ENCODE measurements at regions not wholly inside any gene's neighbourhood (a gene's known extent, or its start where the extent isn't known, plus 50 kb on each side); places are given as distances from the start of the nearest gene placed in this dataset.

GRCh38 chr20:20989081-20989480 lies 117.1 kb downstream of the LINC00237 start:
- Histone ChIP-seq H3K9me3 (no peaks in the 10 kb centered on the region), H3K36me3 (no peaks in the 10 kb centered on the region), H3K27ac (no peak overlapping the region), H3K27me3 (replicated peaks; ENCODE audit: insufficient read depth) (no peaks in the 10 kb centered on the region), H3K4me3 (no peak overlapping the region), H3K4me1 (ENCODE audit: control insufficient read depth in 1 of 2, low read depth in 2 of 2) (no peaks in the 10 kb centered on the region)
- no peak for TF ChIP-seq CTCF (IDR thresholded peaks at IDR 0.05)
- ATAC-seq (ENCODE audit: insufficient number of reproducible peaks, low FRiP score, low read depth) (no peak), DNase-seq (ENCODE audit: low spot score) (no peak)

- no peak for TF ChIP-seq CTCF (IDR thresholded peaks at IDR 0.05)
- H3K9me3 ChIP-seq, result peaks cover 2% of the 10 kb centered on the region
- H3K36me3 ChIP-seq, result no peaks in the 10 kb centered on the region
- DNase-seq (ENCODE audit: low spot score) (no peak), ATAC-seq (ENCODE audit: insufficient number of reproducible peaks, low FRiP score, low read depth) (no peak)
- H3K4me3 ChIP-seq, result no peak overlapping the region
- H3K4me1 ChIP-seq (ENCODE audit: control insufficient read depth in 1 of 2, low read depth in 2 of 2), result no peaks in the 10 kb centered on the region
- H3K27me3 ChIP-seq (replicated peaks; ENCODE audit: insufficient read depth), result no peaks in the 10 kb centered on the region
- H3K27ac ChIP-seq, result no peak overlapping the region
These were observed 126.2 kb downstream of the LINC00237 start for GRCh38 chr20:20979934-20980333.

- no peak for DNase-seq (ENCODE audit: low spot score)
- Histone ChIP-seq H3K4me3 (no peak overlapping the region), H3K27me3 (replicated peaks; ENCODE audit: insufficient read depth) (no peaks in the 10 kb centered on the region), H3K27ac (no peak overlapping the region), H3K36me3 (no peaks in the 10 kb centered on the region), H3K4me1 (ENCODE audit: control insufficient read depth in 1 of 2, low read depth in 2 of 2) (no peaks in the 10 kb centered on the region), H3K9me3 (peaks cover 2% of the 10 kb centered on the region)
- no peak for TF ChIP-seq CTCF (IDR thresholded peaks at IDR 0.05)
- no peak for ATAC-seq (ENCODE audit: insufficient number of reproducible peaks, low FRiP score, low read depth)
These were observed 128.4 kb downstream of the LINC00237 start for GRCh38 chr20:20977786-20978185.

GRCh38 chr20:20972490-20972889 lies 133.7 kb downstream of the LINC00237 start:
- no peaks in the 10 kb centered on the region for H3K9me3 ChIP-seq
- H3K4me1 ChIP-seq (ENCODE audit: control insufficient read depth in 1 of 2, low read depth in 2 of 2), result no peaks in the 10 kb centered on the region
- DNase-seq (ENCODE audit: low spot score) (no peak), ATAC-seq (ENCODE audit: insufficient number of reproducible peaks, low FRiP score, low read depth) (no peak)
- H3K36me3 ChIP-seq, result no peaks in the 10 kb centered on the region
- H3K27ac ChIP-seq, result no peak overlapping the region
- TF ChIP-seq CTCF (IDR thresholded peaks at IDR 0.05), result no peak
- H3K4me3 ChIP-seq, result no peak overlapping the region
- no peaks in the 10 kb centered on the region for H3K27me3 ChIP-seq (replicated peaks; ENCODE audit: insufficient read depth)

GRCh38 chr20:20971810-20972209 lies 134.3 kb downstream of the LINC00237 start:
- no peak overlapping the region for H3K4me3 ChIP-seq
- no peak overlapping the region for H3K27ac ChIP-seq
- no peak for TF ChIP-seq CTCF (IDR thresholded peaks at IDR 0.05)
- DNase-seq (ENCODE audit: low spot score), result no peak
- no peak for ATAC-seq (ENCODE audit: insufficient number of reproducible peaks, low FRiP score, low read depth)
- H3K9me3 ChIP-seq, result no peaks in the 10 kb centered on the region
- no peaks in the 10 kb centered on the region for H3K36me3 ChIP-seq
- H3K4me1 ChIP-seq (ENCODE audit: control insufficient read depth in 1 of 2, low read depth in 2 of 2), result no peaks in the 10 kb centered on the region
- H3K27me3 ChIP-seq (replicated peaks; ENCODE audit: insufficient read depth), result no peaks in the 10 kb centered on the region
